H1 (cell line): ENCODE measurements at regions not wholly inside any gene's neighbourhood (a gene's known extent, or its start where the extent isn't known, plus 50 kb on each side); places are given as distances from the start of the nearest gene placed in this dataset.

Experiments
- CTCF ChIA-PET: fragments of 300-600 bp; sonication (Branson Sonifier 250); formaldehyde crosslinking; loops from one replicate; lab custom pipeline; 2021; ENCODE audit not compliant: partially characterized antibody; lab: Charles Lee
- POLR2A ChIA-PET: fragments of 300-600 bp; sonication (Branson Sonifier 250); formaldehyde crosslinking; loops from one replicate; lab custom pipeline; 2021; ENCODE audit warnings: inconsistent platforms; ENCODE audit not compliant: partially characterized antibody; lab: Charles Lee
- DNase-seq, 2 experiments: peaks; one replicate each; pipeline versions ENCODE4 v3.0.0 to v3.0.0-alpha.2; 2010 to 2022; ENCODE audit warnings: low spot score in 2 of 2, low read depth in 1 of 2, mixed read lengths in 1 of 2
- FAIRE-seq: peaks from 2 replicates; lab custom pipeline; 2011; peaks lifted over from hg19 to GRCh38; lab: Jason Lieb, UNC
- H2AFZ ChIP-seq: 2 replicates; pipeline ENCODE4 v1.8.1; 2012; ENCODE audit warnings: low read length, inconsistent platforms
- H2AK5ac ChIP-seq: 2 replicates; pipeline ENCODE4 v1.6.1; 2013; ENCODE audit warnings: low read depth, low read length
- H2BK120ac ChIP-seq: replicated peaks from 2 replicates; pipeline ENCODE3; 2013; ENCODE audit warnings: low read depth, low read length, inconsistent platforms
- H2BK12ac ChIP-seq: 2 replicates; pipeline ENCODE4 v1.6.1; 2013; ENCODE audit warnings: low read depth, low read length
- H2BK15ac ChIP-seq: 2 replicates; pipeline ENCODE4 v1.6.1; 2013; ENCODE audit warnings: low read length
- H2BK20ac ChIP-seq: 2 replicates; pipeline ENCODE4 v1.6.1; 2013; ENCODE audit warnings: low read length
- H2BK5ac ChIP-seq: 2 replicates; pipeline ENCODE4 v1.6.1; 2013; ENCODE audit warnings: low read depth, low read length
- H3K14ac ChIP-seq: 2 replicates; pipeline ENCODE4 v1.6.1; 2013; ENCODE audit warnings: inconsistent platforms; ENCODE audit not compliant: insufficient read length
- H3K18ac ChIP-seq: 2 replicates; pipeline ENCODE4 v1.6.1; 2013; ENCODE audit warnings: low read length; ENCODE audit errors: extremely low read depth
- H3K23ac ChIP-seq: 2 replicates; pipeline ENCODE4 v1.6.1; 2013; ENCODE audit warnings: inconsistent platforms; ENCODE audit not compliant: insufficient read length
- H3K23me2 ChIP-seq: 2 replicates; pipeline ENCODE4 v1.6.1; 2013; ENCODE audit warnings: low read depth, low read length
- H3K27ac ChIP-seq: 2 replicates; pipeline ENCODE4 v1.6.1; 2011; ENCODE audit warnings: low read depth, low read length, inconsistent platforms
- H3K27me3 ChIP-seq, 4 experiments: replicated peaks in 1 of 4; 1 replicate in 1 of 4; 2 replicates in 3 of 4; pipeline versions ENCODE4 v1.6.1 to v1.8.1; 2011 to 2013; ENCODE audit warnings: low read length in 3 of 4, mild to moderate bottlenecking in 3 of 4, inconsistent platforms in 2 of 4, mixed read lengths in 2 of 4, moderate library complexity in 1 of 4; ENCODE audit not compliant: control insufficient read depth in 3 of 4, insufficient read depth in 3 of 4; ENCODE audit errors: extremely low read depth in 1 of 4
- H3K36me3 ChIP-seq, 4 experiments: 2 replicates each; pipeline versions ENCODE4 v1.6.1 to v1.8.1; 2011 to 2013; ENCODE audit warnings: mild to moderate bottlenecking in 4 of 4, low read length in 3 of 4, moderate library complexity in 2 of 4, control low read depth in 1 of 4, inconsistent platforms in 1 of 4; ENCODE audit not compliant: insufficient read depth in 4 of 4, control insufficient read depth in 2 of 4
- H3K4ac ChIP-seq: replicated peaks from 2 replicates; pipeline ENCODE3; 2013; ENCODE audit warnings: low read length, low read depth, mixed read lengths, inconsistent platforms; ENCODE audit not compliant: insufficient read length
- H3K4me1 ChIP-seq, 4 experiments: replicated peaks in 1 of 4; 1 replicate in 1 of 4; 2 replicates in 3 of 4; pipeline versions ENCODE4 v1.6.1 to v1.8.1; 2011 to 2013; ENCODE audit warnings: low read length in 3 of 4, inconsistent platforms in 2 of 4, mixed read lengths in 1 of 4; ENCODE audit not compliant: insufficient read depth in 4 of 4, control insufficient read depth in 3 of 4
- H3K4me2 ChIP-seq, 2 experiments: 2 replicates each; pipeline versions ENCODE4 v1.6.1 to v1.8.1; 2011 to 2013; ENCODE audit warnings: low read depth in 2 of 2, low read length in 2 of 2, control low read depth in 1 of 2, inconsistent platforms in 1 of 2, mild to moderate bottlenecking in 1 of 2; ENCODE audit not compliant: insufficient read depth in 1 of 2
- H3K4me3 ChIP-seq, 4 experiments: fragments of 200-600, 300-600 bp in 1 of 4; sonication (generic), shearing (Covaris generic), sonication (Bioruptor Twin) in 1 of 4; 2 replicates each; pipeline versions ENCODE4 v1.5.1 to v1.8.1; 2011 to 2016; ENCODE audit warnings: low read length in 4 of 4, low read depth in 3 of 4, control low read depth in 2 of 4, inconsistent platforms in 2 of 4, mild to moderate bottlenecking in 2 of 4, mixed read lengths in 1 of 4, moderate library complexity in 1 of 4; ENCODE audit not compliant: insufficient read depth in 2 of 4; ENCODE audit errors: extremely low read depth in 1 of 4
- H3K56ac ChIP-seq: replicated peaks from 2 replicates; pipeline ENCODE3; 2013; ENCODE audit warnings: low read depth, mild to moderate bottlenecking, mixed read lengths, low read length, inconsistent platforms; ENCODE audit not compliant: insufficient read length
- H3K79me1 ChIP-seq: 2 replicates; pipeline ENCODE4 v1.6.1; 2013; ENCODE audit warnings: low read depth, low read length, control low read depth
- H3K79me2 ChIP-seq, 2 experiments: 2 replicates each; pipeline versions ENCODE4 v1.6.1 to v1.8.1; 2012 to 2013; ENCODE audit warnings: low read length in 2 of 2, mild to moderate bottlenecking in 2 of 2, inconsistent platforms in 1 of 2; ENCODE audit not compliant: insufficient read depth in 2 of 2, control insufficient read depth in 1 of 2
- H3K9ac ChIP-seq, 4 experiments: replicated peaks in 1 of 4; 1 replicate in 1 of 4; 2 replicates in 3 of 4; pipeline versions ENCODE4 v1.6.1 to v1.8.1; 2011 to 2013; ENCODE audit warnings: low read depth in 3 of 4, low read length in 3 of 4, control low read depth in 2 of 4, mild to moderate bottlenecking in 2 of 4, moderate library complexity in 2 of 4, inconsistent platforms in 1 of 4; ENCODE audit errors: extremely low read depth in 1 of 4
- H3K9me3 ChIP-seq, 2 experiments: 2 replicates each; pipeline versions ENCODE4 v1.6.1 to v1.8.1; 2012 to 2013; ENCODE audit warnings: mild to moderate bottlenecking in 2 of 2, moderate library complexity in 2 of 2, control low read depth in 1 of 2, inconsistent platforms in 1 of 2, low read depth in 1 of 2, low read length in 1 of 2, mixed read lengths in 1 of 2; ENCODE audit not compliant: insufficient read depth in 2 of 2
- H4K20me1 ChIP-seq, 2 experiments: replicated peaks in 1 of 2; 2 replicates each; pipeline versions ENCODE3 to v1.8.1; 2011 to 2013; ENCODE audit warnings: inconsistent platforms in 2 of 2, low read length in 2 of 2, mild to moderate bottlenecking in 1 of 2; ENCODE audit not compliant: insufficient read depth in 2 of 2, control insufficient read depth in 1 of 2
- H4K5ac ChIP-seq: 2 replicates; pipeline ENCODE4 v1.6.1; 2013; ENCODE audit warnings: low read length, low read depth, mixed read lengths, inconsistent platforms; ENCODE audit not compliant: insufficient read length
- H4K8ac ChIP-seq: 2 replicates; pipeline ENCODE4 v1.8.0; 2013; ENCODE audit warnings: mild to moderate bottlenecking, moderate library complexity, low read length, inconsistent platforms; ENCODE audit not compliant: insufficient read depth; ENCODE audit errors: extremely low read depth
- H4K91ac ChIP-seq: replicated peaks from 2 replicates; pipeline ENCODE3; 2013; ENCODE audit warnings: low read length, mixed read lengths, inconsistent platforms; ENCODE audit not compliant: insufficient read length
- CHD1 ChIP-seq: IDR thresholded peaks from 2 replicates; pipeline ENCODE4 v1.6.1; 2012; ENCODE audit warnings: low read depth, low read length, improper control_type of control experiment
- HDAC2 ChIP-seq, 2 experiments: fragments of 300-600 bp in 1 of 2; sonication (generic) in 1 of 2; IDR thresholded peaks; 2 replicates each; pipeline ENCODE4 v1.6.1; 2011 to 2012; ENCODE audit warnings: low read depth in 2 of 2, low read length in 2 of 2, mild to moderate bottlenecking in 2 of 2, moderate library complexity in 2 of 2, borderline replicate concordance in 1 of 2, inconsistent platforms in 1 of 2
- HDAC6 ChIP-seq: IDR thresholded peaks from one replicate; pipeline ENCODE4 v1.7.1; 2012; ENCODE audit warnings: low read depth, mild to moderate bottlenecking, inconsistent platforms, low read length, moderate library complexity
- MAX ChIP-seq: IDR thresholded peaks from 2 replicates; pipeline ENCODE4 v1.6.1; 2012; ENCODE audit warnings: inconsistent platforms
- NANOG ChIP-seq: IDR thresholded peaks from 2 replicates; pipeline ENCODE4 v1.6.1; 2011; ENCODE audit warnings: low read length, low read depth, mild to moderate bottlenecking, inconsistent platforms; ENCODE audit not compliant: insufficient read depth, poor library complexity, severe bottlenecking
- POU5F1 ChIP-seq: IDR thresholded peaks from 2 replicates; pipeline ENCODE4 v1.6.1; 2011; ENCODE audit warnings: low read depth, mild to moderate bottlenecking, low read length, moderate library complexity
- RBBP5 ChIP-seq: IDR thresholded peaks from 2 replicates; pipeline ENCODE4 v1.7.1; 2012; ENCODE audit warnings: low read depth, mild to moderate bottlenecking, inconsistent platforms, low read length, moderate library complexity, borderline replicate concordance
- TCF12 ChIP-seq: IDR thresholded peaks from 2 replicates; pipeline ENCODE4 v1.6.1; 2011; ENCODE audit warnings: low read depth, mild to moderate bottlenecking, low read length
- ZNF274 ChIP-seq: IDR thresholded peaks from 2 replicates; pipeline ENCODE4 v1.7.0; 2012; ENCODE audit warnings: low read length, borderline replicate concordance; ENCODE audit errors: extremely low read depth
- WGBS, 2 experiments: shearing (Covaris generic) in 1 of 2; methylation state at CpG; one replicate each; pipeline versions ENCODE4 v1.1.6 to v1.1.7; 2013 to 2015; ENCODE audit warnings: low lambda C conversion rate in 2 of 2, mixed read lengths in 2 of 2, inconsistent platforms in 1 of 2, low coverage in 1 of 2, missing lambda C conversion rate in 1 of 2; ENCODE audit not compliant: insufficient replicate concordance in 2 of 2, insufficient coverage in 1 of 2, insufficient read length in 1 of 2; ENCODE audit errors: extremely low coverage in 1 of 2, missing lambda C conversion rate in 1 of 2; 5-methylcytosine and 5-hydroxymethylcytosine counted together

DNA sequence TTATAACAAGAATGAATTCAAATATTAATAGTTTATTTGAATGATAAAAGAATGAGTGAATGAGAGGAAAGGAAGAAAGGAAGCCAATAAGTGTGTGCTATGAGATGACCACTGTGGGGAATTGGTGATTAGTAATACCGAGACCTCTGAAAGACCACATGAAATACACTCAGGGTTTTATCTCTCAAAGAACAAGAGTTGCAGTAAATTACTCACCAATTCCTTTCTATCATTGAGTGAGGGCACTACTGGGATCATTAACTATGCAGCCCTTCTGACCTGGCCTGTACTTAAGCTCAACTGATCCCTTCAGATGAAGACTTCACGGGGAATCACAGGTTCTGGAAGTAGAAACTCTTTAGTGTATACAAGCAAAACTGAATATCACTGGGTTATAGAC, 1636.1 kb downstream of the SLITRK5 start:
- Histone ChIP-seq H4K8ac (no peak overlapping the region), H3K4me2 (no peak overlapping the region), H3K56ac (no peak overlapping the region), H2BK12ac (no peak overlapping the region), H2AK5ac (no peak overlapping the region), H3K14ac (no peak overlapping the region), H2BK15ac (no peak overlapping the region), H3K79me2 (no peaks in the 10 kb centered on the region), H3K23me2 (no peaks in the 10 kb centered on the region), H3K36me3 (no peaks in the 10 kb centered on the region), H3K27me3 (no peaks in the 10 kb centered on the region)
- 85% methylated on average over 2 of the region's 2 CpGs; no CpG with 5 or more reads in 1 of the 2 experiments for WGBS, 2 experiments
- DNase-seq (no peak), FAIRE-seq (no peak)
- POLR2A ChIA-PET, result interaction anchor here (1.5 kb wide), 1 partner anchor 16 kb away, joined by 3 read pairs; no protein-coding TSS in a partner anchor
- TF ChIP-seq RBBP5 (no peak), MAX (no peak), CHD1 (no peak), TCF12 (no peak), HDAC2 (IDR thresholded peaks at IDR 0.05; ENCODE audit: borderline replicate concordance in 1 of 2, low read depth in 2 of 2, low read length in 2 of 2) (no peak), HDAC6 (no peak), POU5F1 (no peak), ZNF274 (no peak), NANOG (no peak)
- TF ChIP-seq, all 59 proteins: peak for 0
- CTCF ChIA-PET, result interaction anchor here (1.0 kb wide), 1 partner anchor 9 kb away, joined by 3 read pairs; no protein-coding TSS in a partner anchor
- H2BK20ac ChIP-seq, result no peak overlapping the region
- H2BK120ac ChIP-seq, result no peak overlapping the region
- H3K4me1 ChIP-seq, result no peaks in the 10 kb centered on the region
- no peak overlapping the region for H3K4ac ChIP-seq
- no peak overlapping the region for H3K9ac ChIP-seq
- no peak overlapping the region for H4K5ac ChIP-seq
- H3K9me3 ChIP-seq, result no peaks in the 10 kb centered on the region
- no peaks in the 10 kb centered on the region for H3K79me1 ChIP-seq
- no peak overlapping the region for H3K23ac ChIP-seq
- no peak overlapping the region for H3K18ac ChIP-seq
- no peak overlapping the region for H3K27ac ChIP-seq
- H2AFZ ChIP-seq, result 0 out of 2 replicates have a peak overlapping the region, but pooled peaks have one; percentile 50
- no peak overlapping the region for H4K91ac ChIP-seq
- no peaks in the 10 kb centered on the region for H4K20me1 ChIP-seq
- H2BK5ac ChIP-seq, result no peak overlapping the region
- H3K4me3 ChIP-seq, result no peak overlapping the region
